ENCODE measurements at regions not wholly inside any gene's neighbourhood (a gene's known extent, or its start where the extent isn't known, plus 50 kb on each side); places are given as distances from the start of the nearest gene placed in this dataset.
"Not testable (repeated sequence)": the region's sequence is repeated elsewhere in the genome, so short reads cannot be mapped to it uniquely, and the experiment has no call there.

DNA sequence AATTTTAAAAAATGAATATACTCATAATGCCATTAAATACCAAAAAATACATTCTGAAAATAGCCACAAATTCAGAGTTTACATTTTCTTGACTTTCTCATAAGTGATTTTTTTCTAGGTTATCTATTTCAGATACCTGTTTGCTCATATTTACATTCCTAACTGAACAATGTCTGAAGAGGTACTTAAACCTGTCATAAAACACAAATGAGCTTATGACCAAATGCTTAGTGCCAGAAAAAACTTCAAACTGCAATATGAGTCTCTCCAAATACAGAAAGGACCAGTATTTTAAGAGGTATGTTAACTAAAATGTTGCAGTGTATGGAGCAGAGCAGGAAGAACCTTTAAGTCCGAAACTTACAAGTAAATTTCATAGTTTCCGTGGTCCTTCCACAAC, 101.7 kb upstream of the FAN1 start:
- H3K27ac ChIP-seq, H3K36me3 ChIP-seq: not testable (repeated sequence)

DNA sequence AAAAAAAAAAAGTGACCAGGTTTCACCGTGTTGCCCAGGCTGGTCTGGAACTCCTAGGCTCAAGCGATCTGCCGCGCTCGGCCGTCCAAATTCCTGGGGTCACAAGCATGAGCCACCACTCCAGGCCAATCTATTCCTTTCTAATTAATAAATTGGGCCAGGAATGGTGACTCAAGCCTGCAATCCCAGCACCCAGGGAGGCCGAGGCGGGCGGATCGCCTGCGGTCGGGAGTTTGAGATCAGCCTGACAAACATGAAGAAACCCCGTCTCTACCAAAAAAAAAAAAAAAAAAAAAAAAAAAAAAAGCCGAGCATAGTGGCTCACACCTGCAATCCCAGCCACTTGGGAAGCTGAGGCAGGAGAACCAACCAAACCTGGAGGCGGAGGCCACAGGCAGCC, 100.0 kb upstream of the FAN1 start:
- H3K4me3 ChIP-seq (ENCODE audit: low read depth in 1 of 2, low read length in 1 of 2); H3K36me3 ChIP-seq; H3K4me1 ChIP-seq (ENCODE audit: control insufficient read depth in 1 of 2, insufficient read depth in 1 of 2, low read depth in 1 of 2, low read length in 1 of 2); H3K27me3 ChIP-seq; H3K27ac ChIP-seq; H3K9me3 ChIP-seq: not testable (repeated sequence)

More for the DNA sequence above, 101.7 kb upstream of the FAN1 start:
- not testable (repeated sequence) for H3K4me3 ChIP-seq (ENCODE audit: low read depth in 1 of 2, low read length in 1 of 2); H3K27me3 ChIP-seq; H3K4me1 ChIP-seq (ENCODE audit: control insufficient read depth in 1 of 2, insufficient read depth in 1 of 2, low read depth in 1 of 2, low read length in 1 of 2); H3K9me3 ChIP-seq

DNA sequence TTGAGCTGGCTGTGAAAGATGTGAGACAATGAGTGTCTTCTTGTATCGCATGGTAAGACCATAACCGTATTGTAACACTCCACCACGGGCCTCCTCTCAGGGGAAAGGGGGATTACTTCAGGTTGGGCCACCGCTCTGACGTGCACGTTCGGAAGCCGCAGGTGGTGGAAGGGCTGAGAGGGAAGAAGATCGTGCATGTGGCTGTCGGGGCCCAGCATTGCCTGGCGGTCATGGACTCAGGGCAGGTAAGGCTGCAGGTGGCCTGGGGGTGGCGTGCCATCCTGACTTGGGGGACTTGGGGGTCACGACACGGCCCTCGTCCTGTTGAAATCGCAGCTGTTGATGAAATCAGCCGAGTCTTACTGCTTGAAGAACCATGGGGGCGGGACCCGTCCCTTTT, 87.3 kb upstream of the FAN1 start:
- TF ChIP-seq, protein P1, sequence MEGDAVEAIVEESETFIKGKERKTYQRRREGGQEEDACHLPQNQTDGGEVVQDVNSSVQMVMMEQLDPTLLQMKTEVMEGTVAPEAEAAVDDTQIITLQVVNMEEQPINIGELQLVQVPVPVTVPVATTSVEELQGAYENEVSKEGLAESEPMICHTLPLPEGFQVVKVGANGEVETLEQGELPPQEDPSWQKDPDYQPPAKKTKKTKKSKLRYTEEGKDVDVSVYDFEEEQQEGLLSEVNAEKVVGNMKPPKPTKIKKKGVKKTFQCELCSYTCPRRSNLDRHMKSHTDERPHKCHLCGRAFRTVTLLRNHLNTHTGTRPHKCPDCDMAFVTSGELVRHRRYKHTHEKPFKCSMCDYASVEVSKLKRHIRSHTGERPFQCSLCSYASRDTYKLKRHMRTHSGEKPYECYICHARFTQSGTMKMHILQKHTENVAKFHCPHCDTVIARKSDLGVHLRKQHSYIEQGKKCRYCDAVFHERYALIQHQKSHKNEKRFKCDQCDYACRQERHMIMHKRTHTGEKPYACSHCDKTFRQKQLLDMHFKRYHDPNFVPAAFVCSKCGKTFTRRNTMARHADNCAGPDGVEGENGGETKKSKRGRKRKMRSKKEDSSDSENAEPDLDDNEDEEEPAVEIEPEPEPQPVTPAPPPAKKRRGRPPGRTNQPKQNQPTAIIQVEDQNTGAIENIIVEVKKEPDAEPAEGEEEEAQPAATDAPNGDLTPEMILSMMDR (IDR thresholded peaks at IDR 0.05): no peak
- H3K9me3 ChIP-seq: no peaks in the 10 kb centered on the region
- H3K27me3 ChIP-seq: no peaks in the 10 kb centered on the region
- no peaks in the 10 kb centered on the region for H3K4me1 ChIP-seq (ENCODE audit: control insufficient read depth in 1 of 2, insufficient read depth in 1 of 2, low read depth in 1 of 2, low read length in 1 of 2)
- no peak overlapping the region for H3K4me3 ChIP-seq (ENCODE audit: low read depth in 1 of 2, low read length in 1 of 2)
- no peaks in the 10 kb centered on the region for H3K36me3 ChIP-seq
- no peak overlapping the region for H3K27ac ChIP-seq

DNA sequence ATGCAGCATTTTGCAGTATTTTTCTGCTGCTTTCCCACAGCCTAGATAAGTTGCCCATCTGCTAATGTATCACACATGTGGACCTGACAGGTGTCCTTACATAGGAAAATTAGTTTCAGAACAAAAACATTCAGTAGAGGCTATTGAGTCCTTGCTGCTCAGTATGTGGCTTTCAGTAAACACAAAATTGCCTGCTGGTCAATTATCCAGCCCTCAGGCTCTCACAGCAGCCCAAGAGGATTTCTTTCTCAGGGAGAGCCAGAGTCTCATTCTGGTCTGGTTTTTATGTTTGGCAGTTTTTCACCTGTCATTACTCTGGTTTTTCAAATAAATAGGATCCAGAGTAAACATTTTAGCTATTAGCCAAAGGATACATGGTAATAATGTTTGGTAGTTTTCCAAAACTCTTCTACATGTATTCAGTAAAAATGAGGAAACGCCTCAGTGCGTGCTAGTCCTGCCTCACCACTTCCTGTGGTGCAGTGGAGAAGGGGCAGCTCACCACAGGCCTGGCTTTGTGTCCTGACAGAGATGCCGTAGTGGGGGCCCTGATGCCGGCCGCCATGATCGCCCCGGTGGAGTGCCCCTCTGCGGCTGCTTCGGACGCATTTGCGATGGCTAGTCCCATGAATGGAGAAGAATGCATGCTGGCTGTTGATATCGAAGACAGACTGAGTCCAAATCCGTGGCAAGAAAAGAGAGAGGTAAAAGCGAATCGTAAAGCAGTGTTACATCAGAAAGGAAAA, 80.5 kb upstream of the FAN1 start:
- H3K36me3 ChIP-seq; H3K4me1 ChIP-seq (ENCODE audit: control insufficient read depth in 1 of 2, insufficient read depth in 1 of 2, low read depth in 1 of 2, low read length in 1 of 2); H3K9me3 ChIP-seq; H3K27me3 ChIP-seq: not testable (repeated sequence)
- Histone ChIP-seq H3K27ac (peak overlapping the region; percentile 53), H3K4me3 (ENCODE audit: low read depth in 1 of 2, low read length in 1 of 2) (peak overlapping the region; percentile 18 to 57)

DNA sequence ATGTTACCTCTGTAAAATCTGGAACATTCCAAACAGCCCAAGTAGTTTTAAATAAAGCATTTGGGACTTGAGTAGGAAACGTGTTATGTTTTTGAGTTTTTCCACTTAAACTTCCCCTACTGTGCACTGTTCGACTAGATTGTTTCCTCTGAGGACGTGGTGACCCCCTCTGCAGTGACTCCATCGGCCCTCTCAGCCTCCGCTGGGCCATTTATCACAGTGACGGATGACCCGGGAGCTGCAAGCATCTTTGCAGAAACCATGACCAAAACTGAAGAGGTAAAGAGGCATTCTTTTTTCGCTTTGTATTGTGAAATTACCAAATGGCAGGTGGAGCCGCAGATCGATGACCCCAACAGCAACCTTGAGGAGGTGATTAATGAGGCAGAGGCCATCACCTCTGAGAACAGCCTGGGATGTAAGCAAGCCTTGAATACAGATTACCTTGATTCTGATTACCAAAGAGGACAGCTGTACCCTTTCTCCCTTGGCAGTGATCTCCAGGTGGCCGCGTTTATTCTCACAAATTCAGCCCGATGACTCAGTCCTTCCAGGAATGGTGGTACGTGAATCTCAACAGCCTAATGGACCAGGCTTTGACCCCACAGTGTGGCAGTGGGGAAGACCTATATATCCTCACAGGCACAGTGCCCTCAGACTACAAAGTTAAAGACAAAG, 79.1 kb upstream of the FAN1 start:
- Histone ChIP-seq H3K36me3 (peaks cover 9% of the 10 kb centered on the region), H3K27ac (no peak overlapping the region), H3K9me3 (no peaks in the 10 kb centered on the region), H3K4me1 (ENCODE audit: control insufficient read depth in 1 of 2, insufficient read depth in 1 of 2, low read depth in 1 of 2, low read length in 1 of 2) (peaks cover 0 to 9% of the 10 kb centered on the region in 2 experiments), H3K4me3 (ENCODE audit: low read depth in 1 of 2, low read length in 1 of 2) (no peak overlapping the region), H3K27me3 (no peaks in the 10 kb centered on the region)
- TF ChIP-seq, protein P1 (IDR thresholded peaks at IDR 0.05): no peak

DNA sequence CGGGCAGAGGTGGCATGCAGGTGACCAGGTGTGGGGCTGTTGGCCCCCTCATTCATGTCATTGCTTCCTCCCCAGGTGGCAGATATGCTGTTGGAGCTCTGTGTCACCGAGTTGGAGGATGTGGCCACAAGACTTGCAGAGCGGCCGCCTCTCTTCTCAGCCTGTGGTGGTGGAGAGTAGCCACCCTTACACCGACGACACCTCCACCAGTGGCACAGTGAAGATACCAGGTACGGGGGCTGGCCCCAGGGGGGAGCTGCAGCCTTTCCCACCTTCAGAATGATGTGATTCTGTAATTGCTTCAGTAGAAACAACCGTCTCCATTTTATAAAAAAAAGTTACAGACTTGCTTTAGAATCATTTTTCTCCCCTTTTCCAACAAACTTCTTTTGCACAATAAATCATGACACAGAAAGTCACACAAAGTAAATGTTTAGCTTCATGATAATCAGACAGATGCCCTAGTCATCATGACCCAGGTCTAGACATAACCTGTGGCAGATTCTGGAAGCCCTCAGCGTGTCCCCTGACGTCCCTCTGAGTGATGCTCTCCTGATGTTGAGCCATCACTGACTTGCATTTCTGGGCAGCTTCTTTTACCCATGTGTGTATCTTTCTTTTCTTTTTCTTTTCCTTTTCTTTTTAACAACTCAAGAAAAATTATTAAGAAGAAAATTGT, 76.0 kb upstream of the FAN1 start:
- TF ChIP-seq, protein P1 (IDR thresholded peaks at IDR 0.05): no peak

DNA sequence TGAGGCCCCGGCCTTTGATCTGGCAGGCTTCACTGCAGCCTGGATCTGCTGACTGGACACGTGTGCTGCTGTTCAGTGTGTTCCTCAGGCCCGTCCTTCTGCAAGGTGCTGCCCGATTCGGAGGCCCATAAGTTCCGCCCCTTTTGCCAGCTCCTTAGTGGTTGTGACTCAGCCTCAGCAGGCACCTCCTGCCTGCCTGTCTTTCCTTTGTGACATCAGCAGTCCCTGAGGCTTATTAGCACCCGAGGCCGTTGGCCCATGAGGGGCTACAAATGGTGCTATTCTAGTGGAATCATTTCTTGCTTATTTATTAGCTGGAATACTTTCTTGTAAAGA, 75.4 kb upstream of the FAN1 start:
- not testable (repeated sequence) for H3K4me1 ChIP-seq (ENCODE audit: control insufficient read depth in 1 of 2, insufficient read depth in 1 of 2, low read depth in 1 of 2, low read length in 1 of 2); H3K27ac ChIP-seq; H3K4me3 ChIP-seq (ENCODE audit: low read depth in 1 of 2, low read length in 1 of 2); H3K9me3 ChIP-seq; H3K27me3 ChIP-seq
- H3K36me3 ChIP-seq: peaks cover 19% of the 10 kb centered on the region

More for the DNA sequence above, 76.0 kb upstream of the FAN1 start:
- Histone ChIP-seq H3K9me3 (no peaks in the 10 kb centered on the region), H3K36me3 (peaks cover 14% of the 10 kb centered on the region), H3K27me3 (no peaks in the 10 kb centered on the region), H3K27ac (no peak overlapping the region), H3K4me1 (ENCODE audit: control insufficient read depth in 1 of 2, insufficient read depth in 1 of 2, low read depth in 1 of 2, low read length in 1 of 2) (peaks cover 0 to 9% of the 10 kb centered on the region in 2 experiments), H3K4me3 (ENCODE audit: low read depth in 1 of 2, low read length in 1 of 2) (no peak overlapping the region)
